ENCODE measurements at regions not wholly inside any gene's neighbourhood (a gene's known extent, or its start where the extent isn't known, plus 50 kb on each side); places are given as distances from the start of the nearest gene placed in this dataset.

- no peaks in the 10 kb centered on the region for H3K27me3 ChIP-seq
- H3K36me3 ChIP-seq, result no peaks in the 10 kb centered on the region
- DNase-seq, result no peak
- no peaks in the 10 kb centered on the region for H3K9me3 ChIP-seq
- TF ChIP-seq, protein P1, sequence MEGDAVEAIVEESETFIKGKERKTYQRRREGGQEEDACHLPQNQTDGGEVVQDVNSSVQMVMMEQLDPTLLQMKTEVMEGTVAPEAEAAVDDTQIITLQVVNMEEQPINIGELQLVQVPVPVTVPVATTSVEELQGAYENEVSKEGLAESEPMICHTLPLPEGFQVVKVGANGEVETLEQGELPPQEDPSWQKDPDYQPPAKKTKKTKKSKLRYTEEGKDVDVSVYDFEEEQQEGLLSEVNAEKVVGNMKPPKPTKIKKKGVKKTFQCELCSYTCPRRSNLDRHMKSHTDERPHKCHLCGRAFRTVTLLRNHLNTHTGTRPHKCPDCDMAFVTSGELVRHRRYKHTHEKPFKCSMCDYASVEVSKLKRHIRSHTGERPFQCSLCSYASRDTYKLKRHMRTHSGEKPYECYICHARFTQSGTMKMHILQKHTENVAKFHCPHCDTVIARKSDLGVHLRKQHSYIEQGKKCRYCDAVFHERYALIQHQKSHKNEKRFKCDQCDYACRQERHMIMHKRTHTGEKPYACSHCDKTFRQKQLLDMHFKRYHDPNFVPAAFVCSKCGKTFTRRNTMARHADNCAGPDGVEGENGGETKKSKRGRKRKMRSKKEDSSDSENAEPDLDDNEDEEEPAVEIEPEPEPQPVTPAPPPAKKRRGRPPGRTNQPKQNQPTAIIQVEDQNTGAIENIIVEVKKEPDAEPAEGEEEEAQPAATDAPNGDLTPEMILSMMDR (IDR thresholded peaks at IDR 0.05), result no peak
- TF ChIP-seq POLR2A (IDR thresholded peaks at IDR 0.05), result no peak
- no peak for TF ChIP-seq POLR2AphosphoS5 (IDR thresholded peaks at IDR 0.05)
- TF ChIP-seq EP300 (IDR thresholded peaks at IDR 0.05), result no peak
- intact Hi-C loops (cut with DNase I), result no loop called here
- H3K4me1 ChIP-seq, result no peaks in the 10 kb centered on the region
- no peak overlapping the region for H3K4me3 ChIP-seq
- H3K27ac ChIP-seq, result no peak overlapping the region
- WGBS, 2 donors, result 49 to 70% methylated on average over 3 of the region's 3 CpGs
Observed at GRCh38 chr10:126781450-126782216, 111.1 kb upstream of the C10orf90 start.

DNA sequence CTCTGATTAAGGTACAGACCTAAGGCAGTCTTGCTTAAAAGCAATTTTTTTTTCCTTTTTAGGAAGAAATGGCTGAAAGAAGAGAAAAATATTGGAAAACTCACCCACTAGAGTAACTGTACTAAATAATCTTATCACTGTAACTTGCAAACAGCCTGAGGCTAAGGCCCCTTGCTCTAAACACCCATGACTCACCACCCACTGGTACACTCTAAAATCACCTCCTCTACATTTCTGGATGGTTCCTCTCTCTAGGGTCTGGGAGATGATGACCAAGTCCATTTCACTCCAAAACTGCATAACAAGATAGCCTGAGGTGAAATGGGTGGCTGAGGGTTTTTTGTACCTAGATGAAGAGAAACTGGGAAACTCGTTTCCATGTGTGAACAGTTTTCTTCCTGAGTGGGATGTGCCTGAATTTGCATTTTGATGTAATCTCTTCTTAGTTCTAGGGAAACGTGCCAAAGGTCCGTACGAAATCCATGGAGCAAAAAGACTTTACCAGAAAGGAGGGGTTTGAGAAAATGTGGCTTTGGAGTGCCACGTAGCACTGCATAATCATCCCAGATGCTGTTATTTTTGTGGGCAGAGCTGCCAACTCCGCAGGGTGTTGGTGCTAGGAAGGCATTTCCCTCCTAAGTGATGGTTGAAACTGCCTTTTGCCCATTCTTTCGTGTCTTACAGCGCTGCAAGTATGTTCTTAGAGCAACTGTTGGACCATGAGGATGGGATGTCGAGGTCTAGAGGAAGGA lies 113.5 kb upstream of the C10orf90 start:
- intact Hi-C loops (cut with DNase I), result no loop called here
- WGBS, 2 donors, result 74 to 78% methylated on average over 9 of the region's 9 CpGs
- TF ChIP-seq, protein P1 (IDR thresholded peaks at IDR 0.05), result no peak
- no peak for TF ChIP-seq POLR2AphosphoS5 (IDR thresholded peaks at IDR 0.05)
- TF ChIP-seq POLR2A (IDR thresholded peaks at IDR 0.05), result no peak
- TF ChIP-seq EP300 (IDR thresholded peaks at IDR 0.05), result no peak
- DNase-seq, result no peak
- Histone ChIP-seq H3K4me3 (no peak overlapping the region), H3K4me1 (no peaks in the 10 kb centered on the region), H3K27me3 (no peaks in the 10 kb centered on the region), H3K27ac (no peak overlapping the region), H3K36me3 (no peaks in the 10 kb centered on the region), H3K9me3 (no peaks in the 10 kb centered on the region)

DNA sequence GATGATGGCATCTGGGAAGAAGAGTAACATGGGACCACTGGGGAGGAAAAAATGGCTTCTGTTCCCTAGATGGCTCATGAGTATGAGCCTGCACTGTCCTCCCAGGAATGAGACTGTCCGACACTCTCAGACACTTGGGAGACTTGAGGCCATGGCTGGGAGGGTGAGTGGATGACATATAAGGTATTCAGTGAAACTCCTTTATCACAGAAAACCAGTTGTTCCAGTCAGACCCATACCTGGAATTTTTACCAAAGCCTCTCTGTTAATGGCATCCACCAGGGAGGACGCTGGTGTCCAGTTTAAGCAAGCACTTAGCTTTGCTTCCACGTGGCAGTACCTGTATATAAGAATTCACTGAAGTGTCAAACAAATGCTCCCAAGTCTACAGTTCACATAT lies 116.7 kb upstream of the C10orf90 start:
- 77 to 78% methylated on average over 3 of the region's 3 CpGs for WGBS, 2 donors
- DNase-seq, result no peak
- no peaks in the 10 kb centered on the region for H3K27me3 ChIP-seq
- peaks cover 0 to 6% (median 0%) of the 10 kb centered on the region in 4 donors for H3K9me3 ChIP-seq
- H3K4me1 ChIP-seq, result no peaks in the 10 kb centered on the region
- no peak overlapping the region for H3K4me3 ChIP-seq
- no peaks in the 10 kb centered on the region for H3K36me3 ChIP-seq
- intact Hi-C loops (cut with DNase I), result no loop called here
- no peak for TF ChIP-seq EP300 (IDR thresholded peaks at IDR 0.05)
- TF ChIP-seq POLR2A (IDR thresholded peaks at IDR 0.05), result no peak
- no peak for TF ChIP-seq POLR2AphosphoS5 (IDR thresholded peaks at IDR 0.05)
- TF ChIP-seq, protein P1 (IDR thresholded peaks at IDR 0.05), result no peak
- no peak overlapping the region for H3K27ac ChIP-seq

DNA sequence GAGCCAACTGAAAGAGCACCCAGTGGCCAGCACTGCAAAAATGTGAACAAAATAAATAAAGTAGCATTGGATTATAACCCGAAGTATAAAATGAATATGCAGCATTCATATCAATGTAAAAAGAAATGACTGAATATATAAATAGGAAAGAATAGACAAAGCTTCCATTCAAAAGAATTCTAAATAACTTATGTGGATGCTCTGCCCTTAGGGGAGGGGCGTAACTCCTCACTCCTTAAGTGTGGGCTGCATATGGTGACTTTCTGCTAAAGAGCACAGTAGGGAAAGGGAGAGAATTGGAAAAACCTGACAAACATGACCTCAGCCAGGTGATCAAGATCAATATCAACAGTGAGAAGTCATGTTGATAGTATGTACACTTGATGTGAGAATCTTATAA lies 109.9 kb upstream of the DOCK1 start:
- WGBS, 2 donors, result 83 to 85% methylated on average over 2 of the region's 2 CpGs
- H3K27me3 ChIP-seq, result no peaks in the 10 kb centered on the region
- no peak for DNase-seq
- H3K36me3 ChIP-seq, result no peaks in the 10 kb centered on the region
- no peak overlapping the region for H3K27ac ChIP-seq
- H3K4me1 ChIP-seq, result no peaks in the 10 kb centered on the region
- TF ChIP-seq EP300 (IDR thresholded peaks at IDR 0.05) (no peak), POLR2A (IDR thresholded peaks at IDR 0.05) (no peak), POLR2AphosphoS5 (IDR thresholded peaks at IDR 0.05) (no peak)
- H3K9me3 ChIP-seq, result peaks cover 0 to 8% (median 0%) of the 10 kb centered on the region in 4 donors
- H3K4me3 ChIP-seq, result no peak overlapping the region
- intact Hi-C loops (cut with DNase I), result no loop called here

- no peak for TF ChIP-seq POLR2AphosphoS5 (IDR thresholded peaks at IDR 0.05)
- TF ChIP-seq POLR2A (IDR thresholded peaks at IDR 0.05), result no peak
- TF ChIP-seq, protein P1 (IDR thresholded peaks at IDR 0.05), result no peak
- no peak for TF ChIP-seq EP300 (IDR thresholded peaks at IDR 0.05)
- intact Hi-C loops (cut with DNase I), result no loop called here
- H3K4me3 ChIP-seq, result no peak overlapping the region
- no peaks in the 10 kb centered on the region for H3K9me3 ChIP-seq
- no peak for DNase-seq
- H3K36me3 ChIP-seq, result no peaks in the 10 kb centered on the region
- H3K27me3 ChIP-seq, result no peaks in the 10 kb centered on the region
- 72% methylated on average over 13 of the region's 13 CpGs for WGBS, 2 donors
- no peak overlapping the region for H3K27ac ChIP-seq
- H3K4me1 ChIP-seq, result no peaks in the 10 kb centered on the region
Observed at GRCh38 chr10:126798649-126799048, 106.6 kb upstream of the DOCK1 start.
